SHP77 treated with DMSO at 0.1 percent for 48 hours (cell line): ENCODE measurements at regions not wholly inside any gene's neighbourhood (a gene's known extent, or its start where the extent isn't known, plus 50 kb on each side); places are given as distances from the start of the nearest gene placed in this dataset.
"Not testable (repeated sequence)": the region's sequence is repeated elsewhere in the genome, so short reads cannot be mapped to it uniquely, and the experiment has no call there.

Source experiments
- DNase-seq: peaks from one replicate; lab custom pipeline; 2025; lab: John Stamatoyannopoulos, UW

GRCh38 chr6:8659404-8660189 lies 224.3 kb upstream of the SLC35B3 start:
- no peak for DNase-seq

- no peak for DNase-seq
Observed at GRCh38 chr6:8658416-8658815, 223.1 kb upstream of the SLC35B3 start.

- DNase-seq: no peak
Observed at GRCh38 chr6:8657522-8657921, 222.2 kb upstream of the SLC35B3 start.

- DNase-seq: no peak
Observed at GRCh38 chr6:8655670-8656454, 220.5 kb upstream of the SLC35B3 start.

- DNase-seq: no peak
Observed at GRCh38 chr6:8652710-8653109, 217.4 kb upstream of the SLC35B3 start.

- no peak for DNase-seq
Observed at GRCh38 chr6:8651998-8652397, 216.7 kb upstream of the SLC35B3 start.

- no peak for DNase-seq
Observed at GRCh38 chr6:8645212-8645611, 209.9 kb upstream of the SLC35B3 start.

- no peak for DNase-seq
Observed at GRCh38 chr6:8644306-8644705, 209.0 kb upstream of the SLC35B3 start.

- no peak for DNase-seq
Observed at GRCh38 chr6:8642854-8643253, 207.5 kb upstream of the SLC35B3 start.

- DNase-seq: no peak
Observed at GRCh38 chr6:8642131-8642530, 206.8 kb upstream of the SLC35B3 start.

GRCh38 chr6:8639928-8640649 lies 204.7 kb upstream of the SLC35B3 start:
- DNase-seq: no peak

- DNase-seq: no peak
Observed at GRCh38 chr6:8637896-8638597, 202.7 kb upstream of the SLC35B3 start.

GRCh38 chr6:8633762-8634161 lies 198.4 kb upstream of the SLC35B3 start:
- no peak for DNase-seq

GRCh38 chr6:8628736-8629135 lies 193.4 kb upstream of the SLC35B3 start:
- DNase-seq: no peak

GRCh38 chr6:8628063-8628462 lies 192.7 kb upstream of the SLC35B3 start:
- no peak for DNase-seq

- DNase-seq: no peak
Observed at GRCh38 chr6:8627085-8627861, 191.9 kb upstream of the SLC35B3 start.

- no peak for DNase-seq
Observed at GRCh38 chr6:8624665-8625064, 189.3 kb upstream of the SLC35B3 start.

GRCh38 chr6:8623441-8623840 lies 188.1 kb upstream of the SLC35B3 start:
- no peak for DNase-seq

GRCh38 chr6:8619853-8620252 lies 184.5 kb upstream of the SLC35B3 start:
- DNase-seq: no peak

GRCh38 chr6:8619408-8619807 lies 184.1 kb upstream of the SLC35B3 start:
- not testable (repeated sequence) for DNase-seq

- DNase-seq: no peak
Observed at GRCh38 chr6:8608737-8609136, 173.4 kb upstream of the SLC35B3 start.
